HG03103 (cell line): ENCODE measurements at regions not wholly inside any gene's neighbourhood (a gene's known extent, or its start where the extent isn't known, plus 50 kb on each side); places are given as distances from the start of the nearest gene placed in this dataset.

Source experiments
- ATAC-seq: cut with Tn5 transposase; IDR thresholded peaks from one replicate; pipeline ENCODE4 v1.9.1; 2021; ENCODE audit warnings: low read depth; ENCODE audit not compliant: unreplicated experiment

- ATAC-seq: no peak
Measured at GRCh38 chr1:234990328-234990675, 138.3 kb downstream of the TOMM20 start.

DNA sequence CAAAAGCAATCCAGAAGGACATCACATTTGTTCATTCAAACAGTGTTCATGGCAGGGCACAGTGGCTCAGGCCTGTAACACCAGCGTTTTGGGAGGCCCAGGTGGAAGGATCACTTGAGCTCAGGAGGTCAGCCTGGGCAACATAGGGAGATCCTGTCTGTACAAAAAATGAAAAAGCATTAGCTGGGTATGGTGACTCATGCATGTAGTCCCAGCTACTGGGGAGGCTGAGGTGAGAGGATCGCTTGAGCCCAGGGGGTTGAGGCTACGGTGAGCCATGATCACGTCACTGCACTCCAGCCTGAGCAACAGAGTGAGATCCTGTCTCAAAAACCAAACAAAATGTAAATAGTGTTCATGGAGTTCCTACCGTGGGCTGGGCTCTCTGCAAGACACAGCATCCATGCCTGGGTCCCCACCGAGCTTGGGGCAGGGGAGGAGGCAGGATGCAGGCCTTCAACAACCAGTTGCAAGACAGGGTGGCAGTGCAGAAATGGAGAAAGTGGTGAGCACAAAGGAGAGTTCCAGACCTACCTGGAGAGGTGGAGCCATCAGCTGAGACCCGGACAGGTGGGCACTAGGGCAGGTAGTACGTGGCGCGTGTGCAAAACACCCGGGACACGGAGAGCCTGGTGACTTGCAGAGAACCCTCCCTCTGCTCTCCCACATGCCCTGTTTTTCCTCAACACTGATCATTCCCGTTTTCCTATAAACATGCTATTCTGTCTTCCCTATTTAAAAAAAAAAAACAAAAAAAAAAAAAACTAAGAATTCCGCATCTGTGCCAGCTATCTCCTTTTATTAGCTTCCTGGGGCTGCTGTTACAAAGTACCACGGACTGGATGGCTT, 138.9 kb downstream of the TOMM20 start:
- no peak for ATAC-seq

DNA sequence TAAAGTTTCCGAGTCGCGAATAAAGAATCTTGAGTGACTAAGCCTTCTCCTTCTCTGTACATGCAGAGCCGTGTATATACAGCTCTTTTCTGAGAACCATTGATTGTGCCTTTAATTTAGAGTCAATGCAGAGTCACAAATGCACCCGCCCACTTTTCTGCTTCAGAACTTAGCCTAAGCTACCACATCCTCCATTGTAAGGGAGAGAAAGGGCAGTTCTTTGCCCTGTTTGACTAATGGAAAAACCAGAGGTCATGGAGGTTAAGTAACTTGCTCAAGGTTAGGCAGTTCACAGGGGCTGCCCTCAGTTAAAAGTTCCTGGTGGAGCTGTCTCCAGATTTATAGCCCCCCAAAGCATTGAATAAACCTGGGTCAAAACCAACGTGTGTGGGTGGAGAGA, 139.6 kb downstream of the TOMM20 start:
- ATAC-seq: no peak

- no peak for ATAC-seq
Measured at GRCh38 chr1:234988536-234988935, 140.1 kb downstream of the TOMM20 start.

DNA sequence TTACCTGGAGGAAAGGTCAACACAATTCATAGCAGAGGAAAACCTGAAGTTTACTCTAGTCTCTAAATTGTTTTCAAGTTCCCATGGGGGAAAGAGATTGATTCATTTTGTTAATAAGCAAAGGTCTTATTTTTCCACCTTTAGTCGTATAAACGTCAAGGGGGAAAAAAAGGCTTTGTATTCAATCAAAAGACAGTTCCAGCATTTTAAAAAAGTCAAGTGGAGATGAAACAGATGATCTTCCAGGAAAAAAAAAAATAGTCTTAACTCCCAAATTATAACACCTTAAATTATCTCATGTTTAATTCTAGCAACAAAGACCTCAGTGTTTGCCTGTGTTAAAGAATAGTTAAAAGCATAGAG, 140.5 kb downstream of the TOMM20 start:
- ATAC-seq: no peak

GRCh38 chr1:234987415-234988154, 141.1 kb downstream of the TOMM20 start:
- peak; percentile 57 for ATAC-seq

- no peak for ATAC-seq
Measured at GRCh38 chr1:234986750-234987414, 141.8 kb downstream of the TOMM20 start.

GRCh38 chr1:234985516-234986294, 142.9 kb downstream of the TOMM20 start:
- no peak for ATAC-seq

- ATAC-seq: no peak
Measured at GRCh38 chr1:234985007-234985370, 143.6 kb downstream of the TOMM20 start.

GRCh38 chr1:234983564-234984238, 144.9 kb downstream of the TOMM20 start:
- ATAC-seq: no peak

- ATAC-seq: no peak
Measured at GRCh38 chr1:234981758-234982157, 146.9 kb downstream of the TOMM20 start.

GRCh38 chr1:234980645-234981396, 147.8 kb downstream of the TOMM20 start:
- ATAC-seq: no peak

- ATAC-seq: no peak
Measured at GRCh38 chr1:234980291-234980644, 148.4 kb downstream of the TOMM20 start.

DNA sequence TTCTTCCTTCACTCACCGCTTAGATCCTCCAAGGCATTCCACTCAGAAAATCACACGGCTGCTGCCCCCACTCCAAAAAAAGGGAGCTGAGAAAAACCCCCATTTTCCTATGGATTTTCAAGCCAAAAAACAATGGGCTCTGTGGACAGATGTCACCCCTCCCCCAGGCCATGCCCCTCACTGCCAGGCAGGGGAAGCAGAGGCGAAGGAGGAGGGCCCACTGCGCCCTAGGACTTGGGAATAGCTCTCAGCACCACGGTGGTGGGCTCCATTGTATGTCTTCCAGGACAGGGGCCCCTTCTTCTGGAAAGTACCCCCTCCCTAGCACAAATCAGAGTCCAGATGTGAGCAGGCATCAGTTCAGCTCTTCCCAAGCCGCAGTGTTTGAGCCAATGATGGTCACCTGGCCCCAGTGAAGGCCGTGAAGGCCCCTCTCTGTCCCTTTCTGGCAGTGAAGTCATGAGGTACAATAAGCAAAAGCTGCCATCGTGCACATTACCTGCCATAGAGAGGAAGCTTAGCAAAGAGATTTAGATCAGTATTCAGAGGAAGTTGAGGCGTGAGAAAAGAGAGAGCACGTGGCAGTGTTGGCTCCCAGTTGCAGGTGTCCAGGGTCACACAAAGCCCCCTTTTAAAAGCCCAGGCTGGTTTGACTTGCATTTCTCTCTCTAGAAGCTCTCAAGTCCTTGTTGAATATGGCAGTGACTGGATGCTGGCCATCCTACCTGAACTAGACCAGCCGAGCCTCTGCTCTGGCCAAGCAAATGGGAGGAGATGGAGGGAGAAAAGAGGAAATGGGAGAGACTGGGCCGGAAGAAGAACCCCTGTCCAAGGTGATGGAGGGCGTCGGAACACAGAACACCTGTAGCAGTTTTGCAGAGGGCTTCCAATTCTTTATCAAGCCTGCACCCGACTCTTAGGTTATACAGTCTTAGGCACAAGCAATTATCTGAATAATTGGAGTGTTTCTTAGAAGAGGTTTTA, 149.0 kb downstream of the TOMM20 start:
- no peak for ATAC-seq

DNA sequence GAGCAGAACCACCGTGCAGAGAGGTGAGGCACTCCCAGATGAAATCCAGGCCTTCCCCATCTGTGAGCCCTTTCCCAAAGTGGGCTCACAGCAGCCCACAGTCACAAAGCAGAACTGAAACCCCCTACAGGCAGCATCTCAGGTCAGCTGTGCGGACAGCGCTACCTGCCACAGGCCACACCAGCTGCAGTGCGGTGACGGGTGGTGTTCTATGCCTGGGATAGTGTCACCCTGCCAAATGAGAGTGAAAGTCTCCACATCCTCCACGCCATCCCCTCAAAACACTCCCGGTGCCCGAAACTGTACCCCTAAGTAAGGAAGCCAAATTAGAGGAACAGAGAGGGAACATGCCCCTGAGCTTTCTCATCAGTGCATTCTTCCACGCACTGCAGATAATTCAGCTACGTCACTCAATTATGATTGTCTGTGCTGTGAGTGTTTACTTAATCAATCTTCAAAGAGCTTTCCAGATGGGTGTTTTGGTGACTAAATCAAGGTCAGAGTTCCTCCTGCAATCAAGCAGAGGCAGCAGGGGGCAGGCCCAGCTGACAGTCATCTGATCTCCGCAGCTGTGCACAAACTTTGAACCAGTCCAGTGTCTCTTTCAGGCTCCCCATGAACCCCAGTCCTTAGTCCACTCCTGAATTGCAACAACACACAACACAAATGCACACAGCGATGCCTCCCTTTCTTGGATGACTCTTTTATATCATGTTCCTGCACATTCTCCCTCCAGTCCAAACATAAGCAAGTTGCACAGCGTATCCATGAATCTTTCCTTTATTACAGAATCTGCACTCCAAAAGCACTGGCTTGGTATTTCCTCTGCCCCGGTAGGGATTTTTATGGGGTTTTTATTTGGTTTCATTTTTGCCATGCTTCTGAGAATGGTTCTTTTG, 150.0 kb downstream of the TOMM20 start:
- ATAC-seq: peak; percentile 63

DNA sequence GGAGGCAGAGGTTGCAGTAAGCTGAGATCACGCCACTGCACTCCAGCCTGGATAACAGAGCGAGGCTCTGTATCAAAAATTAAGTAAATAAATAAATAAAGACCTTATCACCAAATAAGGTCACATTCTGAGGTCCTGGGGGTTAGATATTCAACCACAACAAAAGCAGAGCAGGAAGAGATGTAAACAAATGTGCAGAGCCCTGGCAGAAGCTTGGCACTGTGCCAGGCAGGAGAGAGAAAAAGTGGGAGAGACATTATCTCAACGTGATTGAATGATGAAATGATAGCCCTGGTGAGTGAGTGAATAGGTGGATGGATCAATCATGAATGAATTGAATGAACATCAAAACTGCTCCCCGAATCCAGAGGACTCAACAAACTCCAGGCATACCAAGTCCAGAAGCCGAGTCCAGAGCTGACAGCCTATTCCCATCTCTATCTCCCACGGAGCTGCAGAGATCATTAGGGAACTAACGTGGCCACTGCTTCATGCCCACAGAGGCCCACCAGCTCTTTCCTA, 150.7 kb downstream of the TOMM20 start:
- no peak for ATAC-seq
